GM19468 (cell line): ENCODE measurements at regions not wholly inside any gene's neighbourhood (a gene's known extent, or its start where the extent isn't known, plus 50 kb on each side); places are given as distances from the start of the nearest gene placed in this dataset.

Source experiments
- ATAC-seq: cut with Tn5 transposase; IDR thresholded peaks from one replicate; pipeline ENCODE4 v1.9.1; 2021; ENCODE audit warnings: mild to moderate bottlenecking, moderate library complexity, moderate number of reproducible peaks; ENCODE audit not compliant: unreplicated experiment; ENCODE audit errors: extremely low read depth

GRCh38 chr1:170267317-170267716 is 121.6 kb downstream of the NTMT2 start:
- ATAC-seq = no peak

GRCh38 chr1:170271430-170272161 is 125.8 kb downstream of the NTMT2 start:
- ATAC-seq = no peak

GRCh38 chr1:170273291-170274130 is 127.8 kb downstream of the NTMT2 start:
- no peak for ATAC-seq

GRCh38 chr1:170274131-170274501 is 128.4 kb downstream of the NTMT2 start:
- no peak for ATAC-seq

- no peak for ATAC-seq
These were observed 132.2 kb downstream of the NTMT2 start for GRCh38 chr1:170277985-170278384.

GRCh38 chr1:170284016-170284415 is 138.3 kb downstream of the NTMT2 start:
- ATAC-seq = no peak

GRCh38 chr1:170284512-170284911 is 138.8 kb downstream of the NTMT2 start:
- ATAC-seq = no peak

- ATAC-seq = no peak
These were observed 139.2 kb downstream of the NTMT2 start for GRCh38 chr1:170284951-170285350.

- ATAC-seq = no peak
These were observed 142.4 kb downstream of the NTMT2 start for GRCh38 chr1:170288155-170288554.

GRCh38 chr1:170290276-170290675 is 144.5 kb downstream of the NTMT2 start:
- ATAC-seq = no peak

- ATAC-seq = no peak
These were observed 145.2 kb downstream of the NTMT2 start for GRCh38 chr1:170290991-170291390.

- no peak for ATAC-seq
These were observed 145.8 kb downstream of the NTMT2 start for GRCh38 chr1:170291516-170291915.

- no peak for ATAC-seq
These were observed 150.5 kb downstream of the NTMT2 start for GRCh38 chr1:170296211-170296610.

GRCh38 chr1:170296642-170297041 is 150.9 kb downstream of the NTMT2 start:
- no peak for ATAC-seq

GRCh38 chr1:170301596-170301995 is 155.8 kb downstream of the NTMT2 start:
- no peak for ATAC-seq

GRCh38 chr1:170303034-170303433 is 157.3 kb downstream of the NTMT2 start:
- no peak for ATAC-seq

GRCh38 chr1:170305777-170306512 is 160.2 kb downstream of the NTMT2 start:
- ATAC-seq = no peak

- no peak for ATAC-seq
These were observed 160.8 kb downstream of the NTMT2 start for GRCh38 chr1:170306513-170306910.

- ATAC-seq = no peak
These were observed 161.2 kb downstream of the NTMT2 start for GRCh38 chr1:170306948-170307347.

- no peak for ATAC-seq
These were observed 161.7 kb downstream of the NTMT2 start for GRCh38 chr1:170307426-170307825.
